ENCODE measurements at regions not wholly inside any gene's neighbourhood (a gene's known extent, or its start where the extent isn't known, plus 50 kb on each side); places are given as distances from the start of the nearest gene placed in this dataset.

- TF ChIP-seq CTCF (conservative IDR thresholded peaks at IDR 0.05; ENCODE audit: low read depth in 2 of 2) = no peak
- TF ChIP-seq EZH2phosphoT487 (IDR thresholded peaks at IDR 0.05; ENCODE audit: unreplicated experiment) = no peak
These were observed 287.2 kb downstream of the CYP26B1 start for GRCh38 chr2:71860381-71860926.
